Chondrocyte (in vitro differentiated cells): ENCODE measurements at regions not wholly inside any gene's neighbourhood (a gene's known extent, or its start where the extent isn't known, plus 50 kb on each side); places are given as distances from the start of the nearest gene placed in this dataset.
A peak's percentile ranks its signal among the peaks of the same experiment; 100 is the strongest.

Experiments
- DNase-seq: peaks from one replicate; pipeline ENCODE4 v3.0.0; 2021; ENCODE audit warnings: mixed read lengths, low spot score
- H3K27ac Mint-ChIP-seq: one replicate; pipeline ENCODE4 v1.8.0; 2021; ENCODE audit warnings: mild to moderate bottlenecking, moderate library complexity, mixed read lengths; ENCODE audit not compliant: unreplicated experiment
- H3K27me3 Mint-ChIP-seq: 2 replicates; pipeline ENCODE4 v1.8.0; 2021; ENCODE audit warnings: low read depth, mixed read lengths
- H3K36me3 Mint-ChIP-seq: 2 replicates; pipeline ENCODE4 v1.8.0; 2021; ENCODE audit warnings: low read depth, mixed read lengths
- H3K4me1 Mint-ChIP-seq: 2 replicates; pipeline ENCODE4 v1.8.0; 2021; ENCODE audit warnings: low read depth, mild to moderate bottlenecking, mixed read lengths
- H3K4me3 Mint-ChIP-seq: one replicate; pipeline ENCODE4 v1.8.0; 2021; ENCODE audit warnings: mild to moderate bottlenecking, moderate library complexity, mixed read lengths; ENCODE audit not compliant: unreplicated experiment
- H3K9me3 Mint-ChIP-seq: 2 replicates; pipeline ENCODE4 v1.8.0; 2021; ENCODE audit warnings: low read depth, mixed read lengths
- CTCF ChIP-seq: fragments of 200-600 bp; sonication (generic); IDR thresholded peaks from 2 replicates; pipeline ENCODE4 v1.5.0; 2021; ENCODE audit warnings: antibody characterized with exemption, mild to moderate bottlenecking, moderate library complexity

- DNase-seq: peak; percentile 88
- Mint-ChIP-seq H3K4me1 (no peaks in the 10 kb centered on the region), H3K4me3 (no peak overlapping the region), H3K27me3 (no peaks in the 10 kb centered on the region), H3K9me3 (peaks cover 34% of the 10 kb centered on the region), H3K36me3 (no peaks in the 10 kb centered on the region), H3K27ac (no peak overlapping the region)
- TF ChIP-seq CTCF: no peak
Observed at GRCh38 chr2:52571380-52572347, 1195.9 kb upstream of the CHAC2 start.

GRCh38 chr2:52570716-52571115 is 1196.9 kb upstream of the CHAC2 start:
- H3K4me3 Mint-ChIP-seq: no peak overlapping the region
- no peak for TF ChIP-seq CTCF
- no peaks in the 10 kb centered on the region for H3K27me3 Mint-ChIP-seq
- H3K4me1 Mint-ChIP-seq: no peaks in the 10 kb centered on the region
- peaks cover 37% of the 10 kb centered on the region for H3K9me3 Mint-ChIP-seq
- no peak overlapping the region for H3K27ac Mint-ChIP-seq
- H3K36me3 Mint-ChIP-seq: no peaks in the 10 kb centered on the region
- DNase-seq: no peak

- H3K4me3 Mint-ChIP-seq: no peak overlapping the region
- H3K27ac Mint-ChIP-seq: no peak overlapping the region
- H3K36me3 Mint-ChIP-seq: no peaks in the 10 kb centered on the region
- no peak for DNase-seq
- no peaks in the 10 kb centered on the region for H3K4me1 Mint-ChIP-seq
- TF ChIP-seq CTCF: no peak
- peaks cover 10% of the 10 kb centered on the region for H3K27me3 Mint-ChIP-seq
- H3K9me3 Mint-ChIP-seq: peaks cover 13% of the 10 kb centered on the region
Observed at GRCh38 chr2:52563151-52563550, 1204.5 kb upstream of the CHAC2 start.

- Mint-ChIP-seq H3K36me3 (no peaks in the 10 kb centered on the region), H3K27ac (no peak overlapping the region), H3K4me1 (no peaks in the 10 kb centered on the region), H3K9me3 (peaks cover 3% of the 10 kb centered on the region), H3K4me3 (no peak overlapping the region), H3K27me3 (peaks cover 10% of the 10 kb centered on the region)
- no peak for DNase-seq
- no peak for TF ChIP-seq CTCF
Observed at GRCh38 chr2:52558265-52558664, 1209.3 kb upstream of the CHAC2 start.

GRCh38 chr2:52542297-52542696 is 1225.3 kb upstream of the CHAC2 start:
- no peak overlapping the region for H3K27ac Mint-ChIP-seq
- no peak for DNase-seq
- H3K9me3 Mint-ChIP-seq: peaks cover 5% of the 10 kb centered on the region
- no peaks in the 10 kb centered on the region for H3K36me3 Mint-ChIP-seq
- peaks cover 15% of the 10 kb centered on the region for H3K4me1 Mint-ChIP-seq
- no peak for TF ChIP-seq CTCF
- H3K4me3 Mint-ChIP-seq: no peak overlapping the region
- no peaks in the 10 kb centered on the region for H3K27me3 Mint-ChIP-seq
